Hematopoietic multipotent progenitor cell treated with erythropoietin and hydrocortisone succinate and interleukin-3 and kit ligand, for 17 days (in vitro differentiated cells): ENCODE measurements at regions not wholly inside any gene's neighbourhood (a gene's known extent, or its start where the extent isn't known, plus 50 kb on each side); places are given as distances from the start of the nearest gene placed in this dataset.

Experiments used
- DNase-seq: peaks from one replicate; pipeline ENCODE4 v3.0.0-alpha.2; 2015; ENCODE audit warnings: low spot score

- DNase-seq, result no peak
Observed at GRCh38 chr5:68352166-68352565, 136.6 kb downstream of the PIK3R1 start.

- no peak for DNase-seq
Observed at GRCh38 chr5:68353605-68354004, 138.0 kb downstream of the PIK3R1 start.

GRCh38 chr5:68354315-68354714 lies 138.8 kb downstream of the PIK3R1 start:
- DNase-seq, result no peak

GRCh38 chr5:68356216-68356615 lies 140.7 kb downstream of the PIK3R1 start:
- no peak for DNase-seq

GRCh38 chr5:68356623-68357022 lies 141.1 kb downstream of the PIK3R1 start:
- DNase-seq, result no peak

GRCh38 chr5:68359699-68360098 lies 144.1 kb downstream of the PIK3R1 start:
- no peak for DNase-seq

GRCh38 chr5:68362331-68362730 lies 146.8 kb downstream of the PIK3R1 start:
- no peak for DNase-seq

GRCh38 chr5:68365889-68366288 lies 150.3 kb downstream of the PIK3R1 start:
- DNase-seq, result peak; percentile 88

GRCh38 chr5:68367287-68367686 lies 151.7 kb downstream of the PIK3R1 start:
- DNase-seq, result peak; percentile 92

GRCh38 chr5:68367717-68368116 lies 152.2 kb downstream of the PIK3R1 start:
- no peak for DNase-seq

- peak; percentile 77 for DNase-seq
Observed at GRCh38 chr5:68368311-68369022, 152.9 kb downstream of the PIK3R1 start.

GRCh38 chr5:68369023-68369359 lies 153.4 kb downstream of the PIK3R1 start:
- DNase-seq, result peak; percentile 69

- DNase-seq, result peak; percentile 53
Observed at GRCh38 chr5:68369457-68370125, 154.0 kb downstream of the PIK3R1 start.

GRCh38 chr5:68370196-68370595 lies 154.6 kb downstream of the PIK3R1 start:
- peak; percentile 66 for DNase-seq

- DNase-seq, result peak; percentile 40
Observed at GRCh38 chr5:68371607-68372006, 156.1 kb downstream of the PIK3R1 start.

GRCh38 chr5:68372161-68372560 lies 156.6 kb downstream of the PIK3R1 start:
- no peak for DNase-seq

GRCh38 chr5:68373050-68373449 lies 157.5 kb downstream of the PIK3R1 start:
- DNase-seq, result no peak

- no peak for DNase-seq
Observed at GRCh38 chr5:68374796-68375518, 159.4 kb downstream of the PIK3R1 start.

GRCh38 chr5:68375540-68375939 lies 160.0 kb downstream of the PIK3R1 start:
- no peak for DNase-seq

- no peak for DNase-seq
Observed at GRCh38 chr5:68376935-68377334, 161.4 kb downstream of the PIK3R1 start.

- DNase-seq, result no peak
Observed at GRCh38 chr5:68377733-68378132, 162.2 kb downstream of the PIK3R1 start.

GRCh38 chr5:68378204-68378820 lies 162.8 kb downstream of the PIK3R1 start:
- DNase-seq, result no peak
